HCT116 (cell line): ENCODE measurements at regions not wholly inside any gene's neighbourhood (a gene's known extent, or its start where the extent isn't known, plus 50 kb on each side); places are given as distances from the start of the nearest gene placed in this dataset.

ENCODE experiments used
- ATAC-seq: fragments of 200-7000 bp; cut with Tn5 transposase; 2 replicates; pipeline ENCODE4 v1.9.1; 2020; ENCODE audit warnings: mild to moderate bottlenecking, moderate library complexity
- BruUV-seq: library from RNA; stranded (reverse); fragments of 400-500 nt; replicated peaks from 2 replicates; lab custom pipeline; 2021; lab: Mats Ljungman, UMichigan
- CTCF ChIA-PET: fragments of 300-600 bp; sonication (Branson Sonifier 250); formaldehyde crosslinking; loops from one replicate; lab custom pipeline; 2021; ENCODE audit warnings: antibody characterized with exemption; lab: Charles Lee
- POLR2A ChIA-PET: fragments of 300-600, 350-600 bp; sonication (Branson Sonifier 250); formaldehyde crosslinking; loops from one replicate; lab custom pipeline; 2021; ENCODE audit warnings: antibody characterized with exemption; lab: Charles Lee
- RAD21 ChIA-PET, 2 experiments: fragments of 300-600 bp; sonication (Branson Sonifier 250); formaldehyde crosslinking; loops; one replicate each; lab custom pipeline; 2023; ENCODE audit warnings: low total read pairs in 2 of 2; ENCODE audit not compliant: uncharacterized antibody in 2 of 2, unreplicated experiment in 2 of 2, low non-redundant PET in 1 of 2; lab: Charles Lee
- DNase-seq: peaks from one replicate; pipeline ENCODE4 v3.0.0-alpha.2; 2010; ENCODE audit warnings: low read depth, low spot score
- H2AFZ ChIP-seq: fragments of 200-600 bp; shearing (Covaris generic), sonication (generic); 2 replicates; pipeline ENCODE4 v1.6.1; 2017; ENCODE audit warnings: low read depth, mixed run types, mixed read lengths, antibody characterized with exemption, low read length; ENCODE audit not compliant: poor library complexity, severe bottlenecking
- H3K27ac ChIP-seq: 2 replicates; pipeline ENCODE4 v1.5.1; 2012; ENCODE audit warnings: low read depth, low read length
- H3K27me3 ChIP-seq: fragments of 200-600 bp; sonication (generic); 2 replicates; pipeline ENCODE4 v1.6.1; 2016; ENCODE audit warnings: mixed run types, low read length, mixed read lengths; ENCODE audit not compliant: insufficient read depth
- H3K36me3 ChIP-seq, 2 experiments: fragments of 200-500 bp in 1 of 2; fragments of 200-600 bp in 1 of 2; sonication (Bioruptor generic) in 1 of 2; sonication (generic) in 1 of 2; 2 replicates each; pipeline versions ENCODE4 v1.5.1 to v1.6.1; 2014 to 2016; ENCODE audit warnings: low read length in 2 of 2, inconsistent platforms in 1 of 2, mixed read lengths in 1 of 2, mixed run types in 1 of 2; ENCODE audit not compliant: insufficient read depth in 2 of 2, control insufficient read depth in 1 of 2
- H3K4me1 ChIP-seq, 2 experiments: fragments of 200-600 bp in 1 of 2; sonication (generic) in 1 of 2; 2 replicates each; pipeline versions ENCODE4 v1.5.1 to v1.6.1; 2012 to 2017; ENCODE audit warnings: low read length in 2 of 2, inconsistent platforms in 1 of 2, mild to moderate bottlenecking in 1 of 2, mixed read lengths in 1 of 2, mixed run types in 1 of 2, moderate library complexity in 1 of 2; ENCODE audit not compliant: insufficient read depth in 2 of 2, control insufficient read depth in 1 of 2
- H3K4me2 ChIP-seq: fragments of 200-600 bp; sonication (generic); 2 replicates; pipeline ENCODE4 v1.6.1; 2017; ENCODE audit warnings: mixed run types, low read length, mixed read lengths
- H3K4me3 ChIP-seq, 2 experiments: fragments of 200-600 bp in 1 of 2; sonication (generic) in 1 of 2; replicated peaks in 1 of 2; 2 replicates each; pipeline ENCODE4 v1.5.1; 2011 to 2016; ENCODE audit warnings: low read length in 2 of 2, control low read depth in 1 of 2, low read depth in 1 of 2, mild to moderate bottlenecking in 1 of 2, mixed read lengths in 1 of 2, mixed run types in 1 of 2
- H3K79me2 ChIP-seq: fragments of 200-600 bp; sonication (generic); 2 replicates; pipeline ENCODE4 v1.6.1; 2017; ENCODE audit warnings: mild to moderate bottlenecking, mixed run types, low read length, moderate library complexity, mixed read lengths; ENCODE audit not compliant: insufficient read depth
- H3K9ac ChIP-seq: fragments of 200-600 bp; sonication (generic); 2 replicates; pipeline ENCODE4 v1.6.1; 2016; ENCODE audit warnings: low read length, mixed read lengths
- H3K9me2 ChIP-seq: fragments of 200-600 bp; sonication (generic), shearing (Covaris generic); 2 replicates; pipeline ENCODE4 v1.6.1; 2017; ENCODE audit warnings: mixed run types, mild to moderate bottlenecking, moderate library complexity; ENCODE audit not compliant: insufficient read depth
- H3K9me3 ChIP-seq, 2 experiments: fragments of 200-500 bp in 1 of 2; fragments of 200-600 bp in 1 of 2; sonication (Bioruptor generic) in 1 of 2; sonication (generic) in 1 of 2; 2 replicates each; pipeline ENCODE4 v1.6.1; 2014 to 2017; ENCODE audit warnings: low read length in 2 of 2, mixed read lengths in 2 of 2, inconsistent platforms in 1 of 2, low read depth in 1 of 2, mild to moderate bottlenecking in 1 of 2, mixed run types in 1 of 2, moderate library complexity in 1 of 2; ENCODE audit not compliant: control insufficient read depth in 1 of 2, insufficient read depth in 1 of 2
- H4K20me1 ChIP-seq: fragments of 200-600 bp; sonication (generic), shearing (Covaris generic); 2 replicates; pipeline ENCODE4 v1.6.1; 2017; ENCODE audit warnings: mixed run types, mild to moderate bottlenecking, moderate library complexity; ENCODE audit not compliant: insufficient read depth
- CBX3 ChIP-seq: IDR thresholded peaks from 2 replicates; pipeline ENCODE4 v1.6.1; 2012; ENCODE audit warnings: low read depth
- CEBPB ChIP-seq: IDR thresholded peaks from 2 replicates; pipeline ENCODE4 v1.6.1; 2012; ENCODE audit warnings: low read depth
- ELF1 ChIP-seq: IDR thresholded peaks from 2 replicates; pipeline ENCODE4 v1.6.1; 2012; ENCODE audit warnings: low read depth, borderline replicate concordance
- EZH2 ChIP-seq: fragments of 200-600 bp; sonication (generic); IDR thresholded peaks from 2 replicates; pipeline ENCODE4 v1.6.1; 2017; ENCODE audit warnings: antibody characterized with exemption, mixed run types
- EZH2phosphoT487 ChIP-seq: fragments of 200-600 bp; IDR thresholded peaks from 2 replicates; pipeline ENCODE4 v1.6.1; 2018; ENCODE audit warnings: antibody characterized with exemption, borderline replicate concordance
- FOSL1 ChIP-seq: IDR thresholded peaks from 2 replicates; pipeline ENCODE4 v1.6.1; 2012; ENCODE audit warnings: low read depth
- MAX ChIP-seq: IDR thresholded peaks from 2 replicates; pipeline ENCODE4 v1.6.1; 2012
- POLR2AphosphoS5 ChIP-seq: IDR thresholded peaks from 2 replicates; pipeline ENCODE4 v1.6.1; 2011; ENCODE audit warnings: mild to moderate bottlenecking, low read depth, low read length, moderate library complexity
- RAD21 ChIP-seq: IDR thresholded peaks from 2 replicates; pipeline ENCODE4 v1.6.1; 2012; ENCODE audit warnings: low read depth, mild to moderate bottlenecking
- REST ChIP-seq: IDR thresholded peaks from 2 replicates; pipeline ENCODE4 v1.6.1; 2012; ENCODE audit warnings: low read depth
- SP1 ChIP-seq: IDR thresholded peaks from 2 replicates; pipeline ENCODE4 v1.6.1; 2012; ENCODE audit warnings: low read depth
- YY1 ChIP-seq: IDR thresholded peaks from 2 replicates; pipeline ENCODE4 v1.6.1; 2011; ENCODE audit warnings: low read length, low read depth, moderate library complexity, mild to moderate bottlenecking; ENCODE audit not compliant: insufficient replicate concordance; ENCODE audit errors: extremely low read depth
- ZNF274 ChIP-seq: fragments of 200-500 bp; sonication (Bioruptor generic); IDR thresholded peaks from 2 replicates; pipeline ENCODE4 v1.6.1; 2014; ENCODE audit warnings: mild to moderate bottlenecking, low read depth, low read length, inconsistent platforms
- intact Hi-C: fragments of 100-400 bp; cut with micrococcal nuclease; formaldehyde crosslinking; loops from 2 replicates; pipeline ENCODE4 v1.10.0; 2022
- TF ChIP-seq, protein P1 (sequence below): IDR thresholded peaks from 2 replicates; pipeline ENCODE4 v1.6.1; 2011; ENCODE audit warnings: mild to moderate bottlenecking, low read length, moderate library complexity; ENCODE audit not compliant: insufficient replicate concordance; ENCODE audit errors: extremely low read depth

GRCh38 chr4:127486248-127486647, 146.5 kb upstream of the INTU start:
- BruUV-seq: no TSS peak
- Histone ChIP-seq H3K4me3 (no peak overlapping the region), H3K79me2 (no peaks in the 10 kb centered on the region), H3K27ac (no peak overlapping the region), H3K4me2 (no peak overlapping the region), H3K27me3 (no peaks in the 10 kb centered on the region), H3K9ac (no peak overlapping the region), H3K9me3 (no peaks in the 10 kb centered on the region), H3K4me1 (no peaks in the 10 kb centered on the region), H2AFZ (no peak overlapping the region)
- DNase-seq (no peak), ATAC-seq (no peak)
- RAD21 ChIA-PET: no interaction called here
- CTCF ChIA-PET: no interaction called here
- intact Hi-C loops: no loop called here
- TF ChIP-seq SP1 (no peak), CEBPB (no peak), RAD21 (no peak), REST (no peak), ZNF274 (no peak), ELF1 (no peak), CBX3 (no peak), EZH2phosphoT487 (no peak), MAX (no peak), EZH2 (no peak), YY1 (no peak), FOSL1 (no peak), POLR2AphosphoS5 (no peak)
- TF ChIP-seq, protein P1, sequence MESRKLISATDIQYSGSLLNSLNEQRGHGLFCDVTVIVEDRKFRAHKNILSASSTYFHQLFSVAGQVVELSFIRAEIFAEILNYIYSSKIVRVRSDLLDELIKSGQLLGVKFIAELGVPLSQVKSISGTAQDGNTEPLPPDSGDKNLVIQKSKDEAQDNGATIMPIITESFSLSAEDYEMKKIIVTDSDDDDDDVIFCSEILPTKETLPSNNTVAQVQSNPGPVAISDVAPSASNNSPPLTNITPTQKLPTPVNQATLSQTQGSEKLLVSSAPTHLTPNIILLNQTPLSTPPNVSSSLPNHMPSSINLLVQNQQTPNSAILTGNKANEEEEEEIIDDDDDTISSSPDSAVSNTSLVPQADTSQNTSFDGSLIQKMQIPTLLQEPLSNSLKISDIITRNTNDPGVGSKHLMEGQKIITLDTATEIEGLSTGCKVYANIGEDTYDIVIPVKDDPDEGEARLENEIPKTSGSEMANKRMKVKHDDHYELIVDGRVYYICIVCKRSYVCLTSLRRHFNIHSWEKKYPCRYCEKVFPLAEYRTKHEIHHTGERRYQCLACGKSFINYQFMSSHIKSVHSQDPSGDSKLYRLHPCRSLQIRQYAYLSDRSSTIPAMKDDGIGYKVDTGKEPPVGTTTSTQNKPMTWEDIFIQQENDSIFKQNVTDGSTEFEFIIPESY: no peak
- TF ChIP-seq, all 23 proteins: peak for 0
- H4K20me1 ChIP-seq: no peaks in the 10 kb centered on the region
- H3K9me2 ChIP-seq: no peaks in the 10 kb centered on the region
- POLR2A ChIA-PET: no interaction called here
- no peaks in the 10 kb centered on the region for H3K36me3 ChIP-seq
